Progenitor cell of endocrine pancreas (in vitro differentiated cells): ENCODE measurements at regions not wholly inside any gene's neighbourhood (a gene's known extent, or its start where the extent isn't known, plus 50 kb on each side); places are given as distances from the start of the nearest gene placed in this dataset.

ENCODE experiments used
- DNase-seq: peaks from one replicate; pipeline ENCODE4 v3.0.0; 2021; ENCODE audit warnings: low spot score; ENCODE audit not compliant: unreplicated experiment
- H3K27ac Mint-ChIP-seq: 2 replicates; pipeline ENCODE4 v1.8.0; 2021; ENCODE audit warnings: mild to moderate bottlenecking, moderate library complexity, mixed read lengths
- H3K27me3 Mint-ChIP-seq: 2 replicates; pipeline ENCODE4 v1.8.0; 2021; ENCODE audit warnings: mixed read lengths
- H3K36me3 Mint-ChIP-seq: 2 replicates; pipeline ENCODE4 v1.8.0; 2022; ENCODE audit warnings: mixed read lengths; ENCODE audit not compliant: insufficient read depth
- H3K4me1 Mint-ChIP-seq: 2 replicates; pipeline ENCODE4 v1.8.0; 2021; ENCODE audit warnings: low read depth, mixed read lengths
- H3K4me3 Mint-ChIP-seq: 2 replicates; pipeline ENCODE4 v1.8.0; 2021; ENCODE audit warnings: low read depth, mild to moderate bottlenecking, moderate library complexity, mixed read lengths
- H3K9me3 Mint-ChIP-seq: 2 replicates; pipeline ENCODE4 v1.8.0; 2021; ENCODE audit warnings: low read depth, mixed read lengths
- TF ChIP-seq, protein P1 (sequence below): fragments of 200-600 bp; sonication (generic); IDR thresholded peaks from one replicate; pipeline ENCODE4 v1.5.0; 2021; ENCODE audit warnings: antibody characterized with exemption, mild to moderate bottlenecking; ENCODE audit not compliant: unreplicated experiment

DNA sequence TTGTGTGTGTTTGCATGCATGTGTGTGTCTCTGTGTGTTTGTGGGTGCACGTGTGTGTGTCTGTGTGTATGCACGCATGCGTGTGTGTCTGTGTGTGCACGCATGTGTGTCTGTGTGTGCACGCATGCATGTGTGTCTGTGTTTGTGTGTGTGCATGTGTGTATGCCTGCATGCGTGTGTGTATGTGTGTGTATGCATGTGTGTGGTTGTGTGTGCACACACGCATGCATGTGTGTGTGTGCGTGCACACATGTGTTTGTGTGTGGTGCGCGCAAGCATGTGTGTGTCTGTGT, 239.9 kb upstream of the TNRC6C start:
- Mint-ChIP-seq H3K27ac (no peak overlapping the region), H3K4me3 (no peak overlapping the region)

DNA sequence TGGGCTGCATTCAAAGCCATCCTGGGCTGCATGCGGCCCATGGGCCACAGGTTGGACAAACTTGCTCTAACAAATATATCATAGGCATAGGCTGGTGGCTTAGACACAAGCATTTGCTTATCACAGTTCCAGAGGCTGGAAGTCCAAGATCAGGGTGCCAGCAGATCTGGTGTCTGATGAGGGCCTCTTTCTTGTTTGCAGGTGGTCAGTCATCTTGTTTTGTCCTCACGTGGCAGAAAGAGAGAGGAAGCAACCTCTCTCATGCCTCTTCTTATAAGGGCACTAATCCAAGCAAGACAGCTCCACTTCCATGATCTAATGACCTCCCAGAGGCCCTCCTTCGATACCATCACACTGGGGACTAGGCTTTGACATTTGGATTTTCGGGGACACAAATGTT, 238.7 kb upstream of the TNRC6C start:
- Mint-ChIP-seq H3K4me1 (no peaks in the 10 kb centered on the region), H3K9me3 (peaks cover 14% of the 10 kb centered on the region), H3K27me3 (peaks cover 18% of the 10 kb centered on the region), H3K36me3 (no peaks in the 10 kb centered on the region), H3K4me3 (no peak overlapping the region), H3K27ac (no peak overlapping the region)
- TF ChIP-seq, protein P1, sequence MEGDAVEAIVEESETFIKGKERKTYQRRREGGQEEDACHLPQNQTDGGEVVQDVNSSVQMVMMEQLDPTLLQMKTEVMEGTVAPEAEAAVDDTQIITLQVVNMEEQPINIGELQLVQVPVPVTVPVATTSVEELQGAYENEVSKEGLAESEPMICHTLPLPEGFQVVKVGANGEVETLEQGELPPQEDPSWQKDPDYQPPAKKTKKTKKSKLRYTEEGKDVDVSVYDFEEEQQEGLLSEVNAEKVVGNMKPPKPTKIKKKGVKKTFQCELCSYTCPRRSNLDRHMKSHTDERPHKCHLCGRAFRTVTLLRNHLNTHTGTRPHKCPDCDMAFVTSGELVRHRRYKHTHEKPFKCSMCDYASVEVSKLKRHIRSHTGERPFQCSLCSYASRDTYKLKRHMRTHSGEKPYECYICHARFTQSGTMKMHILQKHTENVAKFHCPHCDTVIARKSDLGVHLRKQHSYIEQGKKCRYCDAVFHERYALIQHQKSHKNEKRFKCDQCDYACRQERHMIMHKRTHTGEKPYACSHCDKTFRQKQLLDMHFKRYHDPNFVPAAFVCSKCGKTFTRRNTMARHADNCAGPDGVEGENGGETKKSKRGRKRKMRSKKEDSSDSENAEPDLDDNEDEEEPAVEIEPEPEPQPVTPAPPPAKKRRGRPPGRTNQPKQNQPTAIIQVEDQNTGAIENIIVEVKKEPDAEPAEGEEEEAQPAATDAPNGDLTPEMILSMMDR, result no peak
- DNase-seq, result no peak

More for the DNA sequence above, 239.9 kb upstream of the TNRC6C start:
- TF ChIP-seq, protein P1, result no peak
- Mint-ChIP-seq H3K27me3 (peaks cover 16% of the 10 kb centered on the region), H3K4me1 (no peaks in the 10 kb centered on the region), H3K36me3 (no peaks in the 10 kb centered on the region), H3K9me3 (peaks cover 19% of the 10 kb centered on the region)
- no peak for DNase-seq

DNA sequence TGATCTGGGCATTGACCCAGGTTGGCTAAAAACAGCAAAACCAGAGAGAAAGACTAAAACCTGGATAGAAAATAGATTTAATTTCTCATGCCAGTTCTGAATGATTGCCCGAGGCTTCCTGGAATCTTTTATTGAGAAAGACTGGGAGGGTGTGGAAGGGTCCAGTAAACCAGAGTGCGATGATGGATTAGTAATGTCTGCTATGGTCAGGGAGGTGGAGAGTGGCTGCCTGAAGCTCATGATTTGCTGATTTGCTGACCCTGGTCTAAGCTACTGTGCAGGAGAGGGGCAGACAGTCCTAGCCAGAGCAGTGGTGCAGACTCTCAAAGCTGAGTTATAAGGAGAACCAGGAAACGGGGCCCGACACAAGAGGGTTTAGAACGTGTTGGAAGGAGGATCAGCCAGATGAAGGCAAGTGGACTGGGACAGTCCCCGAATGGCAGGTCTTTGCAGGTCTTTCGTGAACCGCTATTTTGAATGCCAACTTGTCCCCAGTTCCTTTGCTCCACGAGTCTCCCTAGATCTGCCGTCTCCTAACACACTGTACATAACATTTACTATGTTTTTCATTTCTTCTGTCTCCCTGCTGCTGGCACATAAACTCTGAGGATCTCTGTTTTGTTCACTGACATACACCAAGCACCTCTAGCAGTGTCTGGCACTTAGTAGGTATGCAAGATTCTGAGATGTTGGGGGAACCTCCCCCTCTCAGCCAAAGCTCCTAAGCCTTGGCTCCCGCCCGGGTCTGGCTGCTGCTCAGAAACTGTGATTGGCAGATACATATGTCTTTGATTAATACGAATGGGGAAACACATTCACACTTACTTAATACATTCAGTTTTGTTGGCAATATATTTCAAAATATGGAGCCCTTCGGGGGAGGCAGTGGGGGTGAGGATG, 237.3 kb upstream of the TNRC6C start:
- Mint-ChIP-seq H3K27me3 (peaks cover 18% of the 10 kb centered on the region), H3K36me3 (no peaks in the 10 kb centered on the region), H3K4me3 (no peak overlapping the region), H3K4me1 (no peaks in the 10 kb centered on the region), H3K27ac (no peak overlapping the region), H3K9me3 (peaks cover 6% of the 10 kb centered on the region)
- DNase-seq, result no peak
- TF ChIP-seq, protein P1, result no peak

DNA sequence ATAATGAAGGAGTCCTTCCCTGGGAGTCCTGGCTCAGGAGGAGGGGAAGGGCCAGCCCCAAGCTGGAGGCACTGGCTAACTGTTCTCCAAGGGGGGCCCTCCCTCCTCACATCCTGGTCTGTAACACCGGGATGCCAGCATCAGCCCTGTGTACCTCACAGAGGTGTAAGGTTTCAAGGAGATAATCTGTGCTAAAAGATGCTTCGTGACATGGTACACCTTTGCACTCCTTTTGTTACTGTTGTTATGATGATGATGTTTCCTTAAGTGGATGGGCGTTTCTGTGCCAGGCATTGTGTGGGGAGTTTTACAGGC, 236.7 kb upstream of the TNRC6C start:
- peaks cover 18% of the 10 kb centered on the region for H3K27me3 Mint-ChIP-seq
- peaks cover 2% of the 10 kb centered on the region for H3K9me3 Mint-ChIP-seq
- no peaks in the 10 kb centered on the region for H3K36me3 Mint-ChIP-seq
- no peak for DNase-seq
- no peak overlapping the region for H3K27ac Mint-ChIP-seq
- no peaks in the 10 kb centered on the region for H3K4me1 Mint-ChIP-seq
- H3K4me3 Mint-ChIP-seq, result no peak overlapping the region
- TF ChIP-seq, protein P1, result no peak

DNA sequence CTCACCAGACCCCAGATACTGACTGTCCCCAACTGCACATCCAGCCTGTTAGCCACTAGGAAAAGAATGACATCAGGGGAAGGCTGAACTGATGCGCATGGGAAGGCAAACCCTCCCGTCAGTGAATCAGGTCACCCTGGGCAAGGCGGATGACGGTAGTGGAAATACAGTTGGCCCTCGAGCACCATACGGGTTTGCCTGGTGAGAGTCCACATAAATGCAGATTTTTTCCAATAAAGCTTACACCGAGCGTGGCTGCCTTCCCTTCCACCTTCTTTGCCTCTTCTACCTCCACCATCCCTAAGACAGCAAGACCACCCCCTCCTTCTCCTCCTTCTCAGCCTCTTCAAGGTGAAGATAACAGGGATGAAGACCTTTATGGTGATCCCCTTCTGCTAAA, 236.1 kb upstream of the TNRC6C start:
- TF ChIP-seq, protein P1, result no peak

More for the DNA sequence above, 236.1 kb upstream of the TNRC6C start:
- Mint-ChIP-seq H3K27me3 (peaks cover 18% of the 10 kb centered on the region), H3K36me3 (no peaks in the 10 kb centered on the region), H3K27ac (no peak overlapping the region), H3K4me1 (no peaks in the 10 kb centered on the region), H3K4me3 (no peak overlapping the region), H3K9me3 (no peaks in the 10 kb centered on the region)
- no peak for DNase-seq
